IPS-NIHi7 (cell line): ENCODE measurements at regions not wholly inside any gene's neighbourhood (a gene's known extent, or its start where the extent isn't known, plus 50 kb on each side); places are given as distances from the start of the nearest gene placed in this dataset.
"Not testable (repeated sequence)": the region's sequence is repeated elsewhere in the genome, so short reads cannot be mapped to it uniquely, and the experiment has no call there.

ENCODE experiments used
- DNase-seq: peaks from one replicate; pipeline ENCODE4 v3.0.0; 2012; ENCODE audit warnings: mixed read lengths; ENCODE audit errors: extremely low spot score

GRCh38 chrX:93468075-93468474, 205.3 kb downstream of the NAP1L3 start:
- no peak for DNase-seq

- DNase-seq: no peak
These were observed 207.0 kb downstream of the NAP1L3 start for GRCh38 chrX:93466383-93466782.

- no peak for DNase-seq
These were observed 212.3 kb downstream of the NAP1L3 start for GRCh38 chrX:93461060-93461459.

GRCh38 chrX:93454509-93454908, 218.9 kb downstream of the NAP1L3 start:
- no peak for DNase-seq

GRCh38 chrX:93434721-93435120, 238.7 kb downstream of the NAP1L3 start:
- DNase-seq: not testable (repeated sequence)

- DNase-seq: no peak
These were observed 244.9 kb downstream of the NAP1L3 start for GRCh38 chrX:93428497-93428896.

GRCh38 chrX:93422693-93423092, 250.7 kb downstream of the NAP1L3 start:
- peak; percentile 74 for DNase-seq

- DNase-seq: no peak
These were observed 252.8 kb downstream of the NAP1L3 start for GRCh38 chrX:93420525-93421082.

- no peak for DNase-seq
These were observed 253.3 kb downstream of the NAP1L3 start for GRCh38 chrX:93420090-93420489.

- no peak for DNase-seq
These were observed 253.7 kb downstream of the NAP1L3 start for GRCh38 chrX:93419642-93420041.

- no peak for DNase-seq
These were observed 269.3 kb downstream of the NAP1L3 start for GRCh38 chrX:93404121-93404520.

GRCh38 chrX:93354651-93355050, 318.7 kb downstream of the NAP1L3 start:
- DNase-seq: no peak

GRCh38 chrX:93346309-93346708, 327.1 kb downstream of the NAP1L3 start:
- no peak for DNase-seq

GRCh38 chrX:93344287-93344686, 329.1 kb downstream of the NAP1L3 start:
- not testable (repeated sequence) for DNase-seq

- DNase-seq: no peak
These were observed 341.0 kb downstream of the NAP1L3 start for GRCh38 chrX:93332329-93332728.

GRCh38 chrX:93322110-93322509, 351.3 kb downstream of the NAP1L3 start:
- no peak for DNase-seq

- no peak for DNase-seq
These were observed 353.8 kb downstream of the NAP1L3 start for GRCh38 chrX:93319609-93320008.
